Activated T-cell treated with anti-CD3 and anti-CD28 coated beads for 24 hours (primary cell): ENCODE measurements at regions not wholly inside any gene's neighbourhood (a gene's known extent, or its start where the extent isn't known, plus 50 kb on each side); places are given as distances from the start of the nearest gene placed in this dataset.

Source experiments
- DNase-seq: peaks from one replicate; pipeline ENCODE4 v3.0.0-alpha.2; 2020; ENCODE audit warnings: low read depth

- DNase-seq, result no peak
Observed at GRCh38 chr4:110961066-110961465, 338.2 kb upstream of the PITX2 start.

- no peak for DNase-seq
Observed at GRCh38 chr4:110962616-110963015, 339.7 kb upstream of the PITX2 start.

GRCh38 chr4:110963662-110964280 is 340.9 kb upstream of the PITX2 start:
- DNase-seq, result no peak

- no peak for DNase-seq
Observed at GRCh38 chr4:110967936-110968335, 345.1 kb upstream of the PITX2 start.

- DNase-seq, result no peak
Observed at GRCh38 chr4:110970642-110971041, 347.8 kb upstream of the PITX2 start.

- DNase-seq, result no peak
Observed at GRCh38 chr4:110975338-110975737, 352.5 kb upstream of the PITX2 start.

- DNase-seq, result no peak
Observed at GRCh38 chr4:110977554-110977953, 354.7 kb upstream of the PITX2 start.

- DNase-seq, result no peak
Observed at GRCh38 chr4:110978761-110979160, 355.9 kb upstream of the PITX2 start.

GRCh38 chr4:110982486-110982885 is 359.6 kb upstream of the PITX2 start:
- DNase-seq, result no peak

- no peak for DNase-seq
Observed at GRCh38 chr4:110988722-110989121, 365.8 kb upstream of the PITX2 start.

GRCh38 chr4:110989125-110989524 is 366.2 kb upstream of the PITX2 start:
- DNase-seq, result no peak

GRCh38 chr4:110994781-110995180 is 371.9 kb upstream of the PITX2 start:
- no peak for DNase-seq

GRCh38 chr4:110998320-110998719 is 375.4 kb upstream of the PITX2 start:
- no peak for DNase-seq

GRCh38 chr4:111011458-111011857 is 388.6 kb upstream of the PITX2 start:
- DNase-seq, result no peak

- DNase-seq, result no peak
Observed at GRCh38 chr4:111013846-111014245, 391.0 kb upstream of the PITX2 start.

GRCh38 chr4:111014537-111014936 is 391.7 kb upstream of the PITX2 start:
- DNase-seq, result no peak

GRCh38 chr4:111016416-111016815 is 393.5 kb upstream of the PITX2 start:
- DNase-seq, result no peak

GRCh38 chr4:111018216-111018615 is 395.3 kb upstream of the PITX2 start:
- DNase-seq, result no peak

- no peak for DNase-seq
Observed at GRCh38 chr4:111020476-111020875, 397.6 kb upstream of the PITX2 start.

- DNase-seq, result no peak
Observed at GRCh38 chr4:111020961-111021360, 398.1 kb upstream of the PITX2 start.

GRCh38 chr4:111022758-111023157 is 399.9 kb upstream of the PITX2 start:
- no peak for DNase-seq

GRCh38 chr4:111027526-111027925 is 404.6 kb upstream of the PITX2 start:
- no peak for DNase-seq

GRCh38 chr4:111028795-111029194 is 405.9 kb upstream of the PITX2 start:
- no peak for DNase-seq

GRCh38 chr4:111031001-111031579 is 408.2 kb upstream of the PITX2 start:
- no peak for DNase-seq
